Stimulated activated CD8-positive, alpha-beta memory T cell treated with anti-CD3 and anti-CD28 coated beads, Interleukin-7, amount 100 ng/mL, for 48 hours (primary cell): ENCODE measurements at regions not wholly inside any gene's neighbourhood (a gene's known extent, or its start where the extent isn't known, plus 50 kb on each side); places are given as distances from the start of the nearest gene placed in this dataset.

ENCODE experiments used
- DNase-seq, 2 donors: peaks; one replicate each; pipeline ENCODE4 v3.0.0-alpha.2; 2020; ENCODE audit warnings: low read depth in 1 of 2; ENCODE audit errors: extremely low read depth in 1 of 2

- no peak for DNase-seq
These were observed 408.3 kb downstream of the MED10 start for GRCh38 chr5:5969942-5970483.

GRCh38 chr5:5968981-5969380 lies 409.4 kb downstream of the MED10 start:
- no peak for DNase-seq

- no peak for DNase-seq
These were observed 410.4 kb downstream of the MED10 start for GRCh38 chr5:5967944-5968343.

GRCh38 chr5:5967373-5967772 lies 411.0 kb downstream of the MED10 start:
- DNase-seq = no peak

- DNase-seq = no peak
These were observed 413.2 kb downstream of the MED10 start for GRCh38 chr5:5965132-5965531.

- no peak for DNase-seq
These were observed 414.0 kb downstream of the MED10 start for GRCh38 chr5:5964347-5964746.

GRCh38 chr5:5957737-5958136 lies 420.6 kb downstream of the MED10 start:
- DNase-seq = no peak

GRCh38 chr5:5954275-5954598 lies 424.1 kb downstream of the MED10 start:
- no peak for DNase-seq

- DNase-seq = no peak
These were observed 424.6 kb downstream of the MED10 start for GRCh38 chr5:5953584-5954274.

GRCh38 chr5:5951953-5952352 lies 426.4 kb downstream of the MED10 start:
- no peak for DNase-seq

- DNase-seq = no peak
These were observed 427.7 kb downstream of the MED10 start for GRCh38 chr5:5950658-5951057.

- no peak for DNase-seq
These were observed 436.9 kb downstream of the MED10 start for GRCh38 chr5:5941486-5941885.

- no peak for DNase-seq
These were observed 438.5 kb downstream of the MED10 start for GRCh38 chr5:5939759-5940370.

GRCh38 chr5:5933651-5934050 lies 444.7 kb downstream of the MED10 start:
- DNase-seq = no peak

GRCh38 chr5:5932824-5933223 lies 445.5 kb downstream of the MED10 start:
- no peak for DNase-seq

- DNase-seq = no peak
These were observed 447.8 kb downstream of the MED10 start for GRCh38 chr5:5930561-5930960.

- no peak for DNase-seq
These were observed 448.9 kb downstream of the MED10 start for GRCh38 chr5:5929291-5930020.

- no peak for DNase-seq
These were observed 453.2 kb downstream of the MED10 start for GRCh38 chr5:5925191-5925590.

- DNase-seq = no peak
These were observed 458.9 kb downstream of the MED10 start for GRCh38 chr5:5919411-5919810.

- no peak for DNase-seq
These were observed 471.6 kb downstream of the MED10 start for GRCh38 chr5:5906778-5907177.

GRCh38 chr5:5905186-5905585 lies 473.2 kb downstream of the MED10 start:
- no peak for DNase-seq

GRCh38 chr5:5904113-5904512 lies 474.2 kb downstream of the MED10 start:
- DNase-seq = no peak
